A549 (cell line): ENCODE measurements at regions not wholly inside any gene's neighbourhood (a gene's known extent, or its start where the extent isn't known, plus 50 kb on each side); places are given as distances from the start of the nearest gene placed in this dataset.

ENCODE experiments used
- BCL3 ChIP-seq: fragments of >200 bp; sonication (Bioruptor Twin); formaldehyde crosslinking; IDR thresholded peaks from 3 replicates; pipeline ENCODE4 v1.6.1; 2016
- CBX8 ChIP-seq: fragments of 200-600 bp; sonication (generic); IDR thresholded peaks from 2 replicates; pipeline ENCODE4 v1.6.1; 2016
- CTCF ChIP-seq: fragments of >200 bp; sonication (Bioruptor Twin); formaldehyde crosslinking; IDR thresholded peaks from 3 replicates; pipeline ENCODE4 v1.5.1; 2016
- HES2 ChIP-seq: fragments of >200 bp; sonication (Bioruptor Twin); formaldehyde crosslinking; IDR thresholded peaks from 2 replicates; pipeline ENCODE4 v1.6.1; 2016
- MAFK ChIP-seq: fragments of 450-650 bp; IDR thresholded peaks from 2 replicates; pipeline ENCODE4 v1.6.1; 2014; ENCODE audit not compliant: partially characterized antibody
- MAZ ChIP-seq: fragments of 150-350 bp; IDR thresholded peaks from 2 replicates; pipeline ENCODE4 v1.6.1; 2014; ENCODE audit warnings: antibody characterized with exemption, low read depth, low read length, borderline replicate concordance
- MYC ChIP-seq: IDR thresholded peaks from 2 replicates; pipeline ENCODE4 v1.6.1; 2012; ENCODE audit warnings: mild to moderate bottlenecking, inconsistent platforms, low read length, improper control_type of control experiment, borderline replicate concordance
- POLR2A ChIP-seq: IDR thresholded peaks from 2 replicates; pipeline ENCODE4 v1.6.1; 2012; ENCODE audit warnings: mild to moderate bottlenecking, low read length
- REST ChIP-seq: fragments of 200-600 bp; sonication (generic); IDR thresholded peaks from 2 replicates; pipeline ENCODE4 v1.6.1; 2016; ENCODE audit warnings: antibody characterized with exemption, mild to moderate bottlenecking, moderate library complexity
- RFX5 ChIP-seq: fragments of 450-650 bp; IDR thresholded peaks from 2 replicates; pipeline ENCODE4 v1.7.1; 2014; ENCODE audit warnings: antibody characterized with exemption, mild to moderate bottlenecking, moderate library complexity
- SMC3 ChIP-seq: fragments of >200 bp; sonication (Bioruptor Twin); formaldehyde crosslinking; IDR thresholded peaks from 3 replicates; pipeline ENCODE4 v1.6.1; 2018; ENCODE audit warnings: inconsistent platforms
- TP53 ChIP-seq: fragments of 250-450 bp; sonication (Bioruptor Pico); IDR thresholded peaks from 2 replicates; pipeline ENCODE4 v1.5.0; 2021; ENCODE audit warnings: mild to moderate bottlenecking, moderate library complexity
- USF2 ChIP-seq: fragments of 450-650 bp; IDR thresholded peaks from 2 replicates; pipeline ENCODE4 v1.6.1; 2014; ENCODE audit warnings: antibody characterized with exemption

GRCh38 chrX:6917666-6918065, 229.8 kb upstream of the STS start:
- no peak for TF ChIP-seq MAFK
- no peak for TF ChIP-seq CTCF
- no peak for TF ChIP-seq TP53
- TF ChIP-seq USF2 = no peak
- no peak for TF ChIP-seq MAZ
- TF ChIP-seq POLR2A = no peak
- no peak for TF ChIP-seq CBX8
- no peak for TF ChIP-seq SMC3
- no peak for TF ChIP-seq BCL3
- no peak for TF ChIP-seq REST
- TF ChIP-seq MYC = no peak
- TF ChIP-seq HES2 = no peak
- TF ChIP-seq RFX5 = no peak
